ENCODE measurements at regions not wholly inside any gene's neighbourhood (a gene's known extent, or its start where the extent isn't known, plus 50 kb on each side); places are given as distances from the start of the nearest gene placed in this dataset.

DNA sequence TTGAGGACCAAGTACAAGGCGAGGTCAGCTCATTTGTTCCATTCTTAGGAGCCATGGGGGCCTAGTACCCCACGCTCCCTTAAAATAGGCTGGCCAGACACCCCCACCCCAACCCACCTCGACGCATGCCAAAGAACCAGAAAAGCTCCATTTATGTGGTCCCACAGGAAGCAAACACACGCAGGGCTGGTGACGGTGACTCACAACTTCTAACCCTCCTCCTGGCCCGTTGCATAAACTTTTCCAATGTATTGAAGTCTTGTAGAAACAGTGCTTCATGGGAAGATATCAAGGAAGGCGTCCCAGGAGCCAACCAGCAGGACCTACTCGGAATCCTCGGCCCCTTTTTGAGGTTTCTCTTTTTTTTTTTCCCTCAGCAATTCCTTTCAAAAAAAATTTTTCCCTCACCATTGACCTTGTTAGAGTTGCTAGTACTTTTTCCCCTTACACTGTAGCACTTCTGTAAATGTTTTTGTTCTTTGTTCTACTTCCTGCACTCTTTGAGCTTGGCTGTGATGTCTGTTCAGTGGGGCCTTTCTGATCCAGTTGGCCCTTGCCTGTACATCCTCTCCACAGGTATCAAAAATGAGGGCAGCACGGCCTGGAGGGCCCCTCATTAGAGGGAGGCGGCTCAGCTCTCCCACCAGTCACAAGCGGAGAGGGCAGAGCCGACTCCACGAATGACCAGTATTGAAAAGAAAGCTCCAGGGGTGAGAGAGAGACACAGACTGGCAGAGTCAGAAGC, 208.3 kb downstream of the RGS9 start:
- TF ChIP-seq CTCF (conservative IDR thresholded peaks at IDR 0.05; ENCODE audit: low read depth in 2 of 2) (no peak), CREB1 (CRISPR knock-in tag; IDR thresholded peaks at IDR 0.05; ENCODE audit: low read depth) (no peak), POLR2AphosphoS5 (IDR thresholded peaks at IDR 0.05; ENCODE audit: low read depth) (no peak), EZH2phosphoT487 (IDR thresholded peaks at IDR 0.05; ENCODE audit: unreplicated experiment) (no peak), STAT1 (IDR thresholded peaks at IDR 0.05; ENCODE audit: unreplicated experiment) (no peak), EZH2 (IDR thresholded peaks at IDR 0.05; ENCODE audit: low read depth, unreplicated experiment) (no peak), NANOG (IDR thresholded peaks at IDR 0.05; ENCODE audit: borderline replicate concordance) (no peak), ZNF331 (CRISPR knock-in tag; IDR thresholded peaks at IDR 0.05; ENCODE audit: low read depth) (no peak), JUNB (IDR thresholded peaks at IDR 0.05; ENCODE audit: unreplicated experiment) (no peak), ZNF462 (CRISPR knock-in tag; IDR thresholded peaks at IDR 0.05) (no peak)
- TF ChIP-seq, protein P1, sequence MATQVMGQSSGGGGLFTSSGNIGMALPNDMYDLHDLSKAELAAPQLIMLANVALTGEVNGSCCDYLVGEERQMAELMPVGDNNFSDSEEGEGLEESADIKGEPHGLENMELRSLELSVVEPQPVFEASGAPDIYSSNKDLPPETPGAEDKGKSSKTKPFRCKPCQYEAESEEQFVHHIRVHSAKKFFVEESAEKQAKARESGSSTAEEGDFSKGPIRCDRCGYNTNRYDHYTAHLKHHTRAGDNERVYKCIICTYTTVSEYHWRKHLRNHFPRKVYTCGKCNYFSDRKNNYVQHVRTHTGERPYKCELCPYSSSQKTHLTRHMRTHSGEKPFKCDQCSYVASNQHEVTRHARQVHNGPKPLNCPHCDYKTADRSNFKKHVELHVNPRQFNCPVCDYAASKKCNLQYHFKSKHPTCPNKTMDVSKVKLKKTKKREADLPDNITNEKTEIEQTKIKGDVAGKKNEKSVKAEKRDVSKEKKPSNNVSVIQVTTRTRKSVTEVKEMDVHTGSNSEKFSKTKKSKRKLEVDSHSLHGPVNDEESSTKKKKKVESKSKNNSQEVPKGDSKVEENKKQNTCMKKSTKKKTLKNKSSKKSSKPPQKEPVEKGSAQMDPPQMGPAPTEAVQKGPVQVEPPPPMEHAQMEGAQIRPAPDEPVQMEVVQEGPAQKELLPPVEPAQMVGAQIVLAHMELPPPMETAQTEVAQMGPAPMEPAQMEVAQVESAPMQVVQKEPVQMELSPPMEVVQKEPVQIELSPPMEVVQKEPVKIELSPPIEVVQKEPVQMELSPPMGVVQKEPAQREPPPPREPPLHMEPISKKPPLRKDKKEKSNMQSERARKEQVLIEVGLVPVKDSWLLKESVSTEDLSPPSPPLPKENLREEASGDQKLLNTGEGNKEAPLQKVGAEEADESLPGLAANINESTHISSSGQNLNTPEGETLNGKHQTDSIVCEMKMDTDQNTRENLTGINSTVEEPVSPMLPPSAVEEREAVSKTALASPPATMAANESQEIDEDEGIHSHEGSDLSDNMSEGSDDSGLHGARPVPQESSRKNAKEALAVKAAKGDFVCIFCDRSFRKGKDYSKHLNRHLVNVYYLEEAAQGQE (IDR thresholded peaks at IDR 0.05; ENCODE audit: unreplicated experiment), result no peak
- TF ChIP-seq, protein P2, sequence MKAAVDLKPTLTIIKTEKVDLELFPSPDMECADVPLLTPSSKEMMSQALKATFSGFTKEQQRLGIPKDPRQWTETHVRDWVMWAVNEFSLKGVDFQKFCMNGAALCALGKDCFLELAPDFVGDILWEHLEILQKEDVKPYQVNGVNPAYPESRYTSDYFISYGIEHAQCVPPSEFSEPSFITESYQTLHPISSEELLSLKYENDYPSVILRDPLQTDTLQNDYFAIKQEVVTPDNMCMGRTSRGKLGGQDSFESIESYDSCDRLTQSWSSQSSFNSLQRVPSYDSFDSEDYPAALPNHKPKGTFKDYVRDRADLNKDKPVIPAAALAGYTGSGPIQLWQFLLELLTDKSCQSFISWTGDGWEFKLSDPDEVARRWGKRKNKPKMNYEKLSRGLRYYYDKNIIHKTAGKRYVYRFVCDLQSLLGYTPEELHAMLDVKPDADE (IDR thresholded peaks at IDR 0.05), result no peak
